H9 (cell line): ENCODE measurements at regions not wholly inside any gene's neighbourhood (a gene's known extent, or its start where the extent isn't known, plus 50 kb on each side); places are given as distances from the start of the nearest gene placed in this dataset.

Experiments
- DNase-seq: peaks from one replicate; pipeline ENCODE4 v3.0.0-alpha.2; 2017
- H2AFZ ChIP-seq: one replicate; pipeline ENCODE4 v1.6.1; 2013; ENCODE audit warnings: mild to moderate bottlenecking, low read length, control low read depth, moderate library complexity
- H2AK5ac ChIP-seq: 2 replicates; pipeline ENCODE4 v1.6.1; 2013; ENCODE audit warnings: low read length, control low read depth, mixed read lengths; ENCODE audit not compliant: insufficient read length
- H2BK120ac ChIP-seq: one replicate; pipeline ENCODE4 v1.6.1; 2013; ENCODE audit warnings: low read depth, mild to moderate bottlenecking, low read length, control low read depth, inconsistent platforms; ENCODE audit not compliant: poor library complexity, severe bottlenecking
- H2BK12ac ChIP-seq: 2 replicates; pipeline ENCODE4 v1.6.1; 2013; ENCODE audit warnings: low read length, control low read depth, mixed read lengths, low read depth; ENCODE audit not compliant: insufficient read length
- H2BK15ac ChIP-seq: 2 replicates; pipeline ENCODE4 v1.6.1; 2013; ENCODE audit warnings: low read depth, low read length, control low read depth
- H2BK20ac ChIP-seq: one replicate; pipeline ENCODE4 v1.6.1; 2013; ENCODE audit warnings: low read depth, mild to moderate bottlenecking, low read length, control low read depth, inconsistent platforms; ENCODE audit not compliant: poor library complexity, severe bottlenecking
- H2BK5ac ChIP-seq: 2 replicates; pipeline ENCODE4 v1.6.1; 2013; ENCODE audit warnings: low read length, control low read depth, mixed read lengths; ENCODE audit not compliant: insufficient read length
- H3K14ac ChIP-seq: 2 replicates; pipeline ENCODE4 v1.6.1; 2013; ENCODE audit warnings: low read length, control low read depth; ENCODE audit not compliant: insufficient read depth
- H3K18ac ChIP-seq: 2 replicates; pipeline ENCODE4 v1.6.1; 2013; ENCODE audit warnings: low read depth, mild to moderate bottlenecking, mixed read lengths, low read length, control low read depth; ENCODE audit not compliant: insufficient read length
- H3K23ac ChIP-seq: 2 replicates; pipeline ENCODE4 v1.6.1; 2013; ENCODE audit warnings: low read length, control low read depth, mixed read lengths, low read depth; ENCODE audit not compliant: insufficient read length
- H3K23me2 ChIP-seq: 2 replicates; pipeline ENCODE4 v1.6.1; 2013; ENCODE audit warnings: low read depth, mild to moderate bottlenecking, mixed read lengths, low read length, control low read depth; ENCODE audit not compliant: insufficient read length, poor library complexity, severe bottlenecking
- H3K27ac ChIP-seq: 2 replicates; pipeline ENCODE4 v1.5.1; 2013; ENCODE audit warnings: low read length, control low read depth, mixed read lengths, low read depth; ENCODE audit not compliant: insufficient read length
- H3K27me3 ChIP-seq: 2 replicates; pipeline ENCODE4 v1.6.1; 2013; ENCODE audit warnings: low read length, control low read depth, inconsistent platforms; ENCODE audit not compliant: insufficient read depth
- H3K4ac ChIP-seq: 2 replicates; pipeline ENCODE4 v1.6.1; 2013; ENCODE audit warnings: low read depth, mild to moderate bottlenecking, control low read depth, inconsistent platforms, low read length, moderate library complexity
- H3K4me1 ChIP-seq: 2 replicates; pipeline ENCODE4 v1.6.1; 2013; ENCODE audit warnings: low read length, control low read depth, inconsistent platforms; ENCODE audit not compliant: insufficient read depth
- H3K4me2 ChIP-seq: 2 replicates; pipeline ENCODE4 v1.6.1; 2013; ENCODE audit warnings: low read length, control low read depth, mixed read lengths; ENCODE audit not compliant: insufficient read length, insufficient read depth
- H3K56ac ChIP-seq: 2 replicates; pipeline ENCODE4 v1.6.1; 2013; ENCODE audit warnings: low read depth, mild to moderate bottlenecking, mixed read lengths, low read length, control low read depth; ENCODE audit not compliant: insufficient read length
- H3K79me1 ChIP-seq: 2 replicates; pipeline ENCODE4 v1.6.1; 2013; ENCODE audit warnings: low read depth, mild to moderate bottlenecking, moderate library complexity, low read length, control low read depth, inconsistent platforms; ENCODE audit not compliant: insufficient read depth, poor library complexity, severe bottlenecking
- H3K79me2 ChIP-seq: 2 replicates; pipeline ENCODE4 v1.6.1; 2013; ENCODE audit warnings: low read length, control low read depth, inconsistent platforms; ENCODE audit not compliant: insufficient read depth
- H3K9ac ChIP-seq: 2 replicates; pipeline ENCODE4 v1.6.1; 2013; ENCODE audit warnings: low read length, control low read depth, mixed read lengths; ENCODE audit not compliant: insufficient read length; ENCODE audit errors: extremely low read depth
- H3K9me3 ChIP-seq: one replicate; pipeline ENCODE4 v1.6.1; 2013; ENCODE audit warnings: low read depth, low read length, inconsistent platforms; ENCODE audit not compliant: control insufficient read depth
- H3T11ph ChIP-seq: one replicate; pipeline ENCODE4 v1.6.1; 2013; ENCODE audit warnings: mild to moderate bottlenecking, low read length, control low read depth, inconsistent platforms
- H4K20me1 ChIP-seq: one replicate; pipeline ENCODE4 v1.6.1; 2013; ENCODE audit not compliant: control insufficient read depth, insufficient read length, insufficient read depth
- H4K5ac ChIP-seq: 2 replicates; pipeline ENCODE4 v1.6.1; 2013; ENCODE audit warnings: low read depth, mild to moderate bottlenecking, mixed read lengths, low read length, control low read depth; ENCODE audit not compliant: insufficient read length
- H4K8ac ChIP-seq: replicated peaks from 2 replicates; pipeline ENCODE4 v1.6.1; 2013; ENCODE audit warnings: low read length, control low read depth, mixed read lengths, low read depth; ENCODE audit not compliant: insufficient read length
- H4K91ac ChIP-seq: 2 replicates; pipeline ENCODE4 v1.6.1; 2013; ENCODE audit warnings: low read depth, mild to moderate bottlenecking, moderate library complexity, mixed read lengths, low read length, control low read depth; ENCODE audit not compliant: insufficient read length
- H3K27ac Mint-ChIP-seq, 3 experiments: 2 replicates in 2 of 3; 3 replicates in 1 of 3; pipeline ENCODE4 v1.8.0; 2020 to 2021; ENCODE audit warnings: mixed read lengths in 3 of 3, mild to moderate bottlenecking in 1 of 3, moderate library complexity in 1 of 3
- H3K27me3 Mint-ChIP-seq: 2 replicates; pipeline ENCODE4 v1.8.0; 2021; ENCODE audit warnings: low read depth, mild to moderate bottlenecking, moderate library complexity, mixed read lengths
- H3K36me3 Mint-ChIP-seq, 3 experiments: 2 replicates in 2 of 3; 3 replicates in 1 of 3; pipeline ENCODE4 v1.8.0; 2020 to 2021; ENCODE audit warnings: low read depth in 3 of 3, mixed read lengths in 3 of 3; ENCODE audit not compliant: insufficient read depth in 1 of 3
- H3K4me1 Mint-ChIP-seq, 2 experiments: 2 replicates each; pipeline ENCODE4 v1.8.0; 2020; ENCODE audit warnings: mixed read lengths in 2 of 2
- H3K4me3 Mint-ChIP-seq, 2 experiments: 2 replicates in 1 of 2; 3 replicates in 1 of 2; pipeline ENCODE4 v1.8.0; 2020 to 2021; ENCODE audit warnings: mild to moderate bottlenecking in 2 of 2, mixed read lengths in 2 of 2, moderate library complexity in 1 of 2
- H3K9me3 Mint-ChIP-seq, 2 experiments: 2 replicates in 1 of 2; 3 replicates in 1 of 2; pipeline ENCODE4 v1.8.0; 2020; ENCODE audit warnings: mild to moderate bottlenecking in 2 of 2, mixed read lengths in 2 of 2, moderate library complexity in 1 of 2
- CTCF ChIP-seq: fragments of 200-600 bp; sonication (generic); conservative IDR thresholded peaks from 3 replicates; pipeline ENCODE4 v1.8.0; 2021; ENCODE audit warnings: antibody characterized with exemption, mild to moderate bottlenecking
- WGBS: extraction: QIAGEN DNeasy Blood & Tissue Kit; methylation state at CpG from one replicate; pipeline ENCODE4 v1.1.7; 2013; ENCODE audit warnings: missing lambda C conversion rate, low lambda C conversion rate, mixed read lengths; ENCODE audit not compliant: insufficient read length; ENCODE audit errors: extremely low coverage; 5-methylcytosine and 5-hydroxymethylcytosine counted together

- DNase-seq: no peak
- no peak overlapping the region for H2AFZ ChIP-seq
- no peaks in the 10 kb centered on the region for H3K4me1 ChIP-seq
- H3K23ac ChIP-seq: no peak overlapping the region
- H2AK5ac ChIP-seq: no peak overlapping the region
- H4K5ac ChIP-seq: no peak overlapping the region
- no peaks in the 10 kb centered on the region for H3K27me3 Mint-ChIP-seq
- H3K4me2 ChIP-seq: no peak overlapping the region
- H3T11ph ChIP-seq: no peak overlapping the region
- H2BK5ac ChIP-seq: no peak overlapping the region
- H2BK15ac ChIP-seq: no peak overlapping the region
- H3K27ac ChIP-seq: no peak overlapping the region
- no peak overlapping the region for H3K14ac ChIP-seq
- H3K27ac Mint-ChIP-seq: no peak overlapping the region
- H3K18ac ChIP-seq: no peak overlapping the region
- no peak overlapping the region for H3K9ac ChIP-seq
- no peaks in the 10 kb centered on the region; a peak in 2 of 4 replicates for H3K4me1 Mint-ChIP-seq
- no peaks in the 10 kb centered on the region for H3K79me2 ChIP-seq
- no peaks in the 10 kb centered on the region for H3K23me2 ChIP-seq
- no peaks in the 10 kb centered on the region for H3K9me3 Mint-ChIP-seq
- H4K20me1 ChIP-seq: no peaks in the 10 kb centered on the region
- no peak for TF ChIP-seq CTCF
- H2BK120ac ChIP-seq: no peak overlapping the region
- no peaks in the 10 kb centered on the region for H3K9me3 ChIP-seq
- H2BK12ac ChIP-seq: no peak overlapping the region
- H4K8ac ChIP-seq: no peak overlapping the region
- H3K79me1 ChIP-seq: no peaks in the 10 kb centered on the region
- no peak overlapping the region for H2BK20ac ChIP-seq
- H3K56ac ChIP-seq: no peak overlapping the region
- H3K36me3 Mint-ChIP-seq: no peaks in the 10 kb centered on the region
- H3K4me3 Mint-ChIP-seq: no peak overlapping the region
- no peaks in the 10 kb centered on the region for H3K27me3 ChIP-seq
- no peak overlapping the region for H3K4ac ChIP-seq
- no CpG with 5 or more reads among the region's 4 CpGs for WGBS
- no peak overlapping the region for H4K91ac ChIP-seq
Observed at GRCh38 chr2:164008752-164009151, 272.9 kb upstream of the FIGN start.
